ENCODE measurements at regions not wholly inside any gene's neighbourhood (a gene's known extent, or its start where the extent isn't known, plus 50 kb on each side); places are given as distances from the start of the nearest gene placed in this dataset.

GRCh38 chr19:28427376-28428083 is 785.4 kb downstream of the UQCRFS1 start:
- DNase-seq (ENCODE audit: low read depth): no peak
- TF ChIP-seq MAX (IDR thresholded peaks at IDR 0.05; ENCODE audit: low read depth, low read length) (no peak), MYC (IDR thresholded peaks at IDR 0.05; ENCODE audit: low read depth, low read length) (no peak), CTCF (IDR thresholded peaks at IDR 0.05; ENCODE audit: low read depth, low read length) (no peak), POLR2A (IDR thresholded peaks at IDR 0.05; ENCODE audit: extremely low read depth, insufficient read length) (no peak)
- no peak overlapping the region for H3K4me3 ChIP-seq (ENCODE audit: low read depth, low read length)

- TF ChIP-seq MAX (IDR thresholded peaks at IDR 0.05; ENCODE audit: low read depth, low read length): no peak
- TF ChIP-seq CTCF (IDR thresholded peaks at IDR 0.05; ENCODE audit: low read depth, low read length): no peak
- TF ChIP-seq MYC (IDR thresholded peaks at IDR 0.05; ENCODE audit: low read depth, low read length): no peak
- TF ChIP-seq POLR2A (IDR thresholded peaks at IDR 0.05; ENCODE audit: extremely low read depth, insufficient read length): no peak
- DNase-seq (ENCODE audit: low read depth): no peak
- H3K4me3 ChIP-seq (ENCODE audit: low read depth, low read length): no peak overlapping the region
Measured at GRCh38 chr19:28426730-28427225, 786.2 kb downstream of the UQCRFS1 start.

GRCh38 chr19:28426110-28426729 is 786.7 kb downstream of the UQCRFS1 start:
- DNase-seq (ENCODE audit: low read depth): no peak
- no peak for TF ChIP-seq POLR2A (IDR thresholded peaks at IDR 0.05; ENCODE audit: extremely low read depth, insufficient read length)
- no peak for TF ChIP-seq CTCF (IDR thresholded peaks at IDR 0.05; ENCODE audit: low read depth, low read length)
- no peak for TF ChIP-seq MAX (IDR thresholded peaks at IDR 0.05; ENCODE audit: low read depth, low read length)
- no peak for TF ChIP-seq MYC (IDR thresholded peaks at IDR 0.05; ENCODE audit: low read depth, low read length)
- H3K4me3 ChIP-seq (ENCODE audit: low read depth, low read length): no peak overlapping the region

GRCh38 chr19:28425046-28425931 is 787.7 kb downstream of the UQCRFS1 start:
- DNase-seq (ENCODE audit: low read depth): no peak
- H3K4me3 ChIP-seq (ENCODE audit: low read depth, low read length): no peak overlapping the region
- TF ChIP-seq CTCF (IDR thresholded peaks at IDR 0.05; ENCODE audit: low read depth, low read length) (no peak), MYC (IDR thresholded peaks at IDR 0.05; ENCODE audit: low read depth, low read length) (no peak), POLR2A (IDR thresholded peaks at IDR 0.05; ENCODE audit: extremely low read depth, insufficient read length) (no peak), MAX (IDR thresholded peaks at IDR 0.05; ENCODE audit: low read depth, low read length) (no peak)

- no peak overlapping the region for H3K4me3 ChIP-seq (ENCODE audit: low read depth, low read length)
- no peak for DNase-seq (ENCODE audit: low read depth)
- TF ChIP-seq MYC (IDR thresholded peaks at IDR 0.05; ENCODE audit: low read depth, low read length) (no peak), CTCF (IDR thresholded peaks at IDR 0.05; ENCODE audit: low read depth, low read length) (no peak), MAX (IDR thresholded peaks at IDR 0.05; ENCODE audit: low read depth, low read length) (no peak), POLR2A (IDR thresholded peaks at IDR 0.05; ENCODE audit: extremely low read depth, insufficient read length) (no peak)
Measured at GRCh38 chr19:28424662-28425045, 788.3 kb downstream of the UQCRFS1 start.
